Astrocyte of the cerebellum (primary cell): ENCODE measurements at regions not wholly inside any gene's neighbourhood (a gene's known extent, or its start where the extent isn't known, plus 50 kb on each side); places are given as distances from the start of the nearest gene placed in this dataset.

Experiments
- DNase-seq: peaks from one replicate; pipeline ENCODE4 v3.0.0-alpha.2; 2011; ENCODE audit warnings: low read depth
- H3K4me3 ChIP-seq: 2 replicates; pipeline ENCODE4 v1.5.1; 2011; ENCODE audit warnings: mild to moderate bottlenecking, low read depth, low read length, moderate library complexity
- in situ Hi-C: cut with HindIII; loops from 2 replicates; pipeline ENCODE4 v1.10.0; 2017; ENCODE audit warnings: low sequenced_read_pairs
- TF ChIP-seq, protein P1 (sequence below): IDR thresholded peaks from 2 replicates; pipeline ENCODE4 v1.5.1; 2012; ENCODE audit warnings: low read length, low read depth, moderate library complexity, mild to moderate bottlenecking; ENCODE audit errors: missing control alignments

DNA sequence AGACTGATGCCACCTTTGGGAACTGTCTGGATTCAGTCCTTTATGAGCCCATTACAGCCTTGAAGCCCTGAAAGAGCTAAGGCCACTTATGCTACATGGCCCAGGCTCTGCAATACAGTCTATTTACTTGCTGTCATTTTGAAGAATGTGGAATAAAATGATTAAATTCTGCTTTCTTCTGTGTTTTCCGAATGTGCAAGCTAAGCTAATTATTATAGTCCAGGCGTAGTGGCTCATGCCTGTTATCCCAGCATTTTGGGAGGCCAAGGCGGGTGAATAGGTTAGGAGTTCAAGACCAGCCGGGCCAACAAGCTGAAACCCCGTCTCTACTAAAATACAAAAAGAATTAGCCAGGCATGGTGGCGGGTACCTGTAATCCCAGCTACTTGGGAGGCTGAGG, 142.5 kb downstream of the TEX29 start:
- in situ Hi-C loops, result no loop called here
- no peak overlapping the region for H3K4me3 ChIP-seq
- TF ChIP-seq, protein P1, sequence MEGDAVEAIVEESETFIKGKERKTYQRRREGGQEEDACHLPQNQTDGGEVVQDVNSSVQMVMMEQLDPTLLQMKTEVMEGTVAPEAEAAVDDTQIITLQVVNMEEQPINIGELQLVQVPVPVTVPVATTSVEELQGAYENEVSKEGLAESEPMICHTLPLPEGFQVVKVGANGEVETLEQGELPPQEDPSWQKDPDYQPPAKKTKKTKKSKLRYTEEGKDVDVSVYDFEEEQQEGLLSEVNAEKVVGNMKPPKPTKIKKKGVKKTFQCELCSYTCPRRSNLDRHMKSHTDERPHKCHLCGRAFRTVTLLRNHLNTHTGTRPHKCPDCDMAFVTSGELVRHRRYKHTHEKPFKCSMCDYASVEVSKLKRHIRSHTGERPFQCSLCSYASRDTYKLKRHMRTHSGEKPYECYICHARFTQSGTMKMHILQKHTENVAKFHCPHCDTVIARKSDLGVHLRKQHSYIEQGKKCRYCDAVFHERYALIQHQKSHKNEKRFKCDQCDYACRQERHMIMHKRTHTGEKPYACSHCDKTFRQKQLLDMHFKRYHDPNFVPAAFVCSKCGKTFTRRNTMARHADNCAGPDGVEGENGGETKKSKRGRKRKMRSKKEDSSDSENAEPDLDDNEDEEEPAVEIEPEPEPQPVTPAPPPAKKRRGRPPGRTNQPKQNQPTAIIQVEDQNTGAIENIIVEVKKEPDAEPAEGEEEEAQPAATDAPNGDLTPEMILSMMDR, result no peak
- no peak for DNase-seq

DNA sequence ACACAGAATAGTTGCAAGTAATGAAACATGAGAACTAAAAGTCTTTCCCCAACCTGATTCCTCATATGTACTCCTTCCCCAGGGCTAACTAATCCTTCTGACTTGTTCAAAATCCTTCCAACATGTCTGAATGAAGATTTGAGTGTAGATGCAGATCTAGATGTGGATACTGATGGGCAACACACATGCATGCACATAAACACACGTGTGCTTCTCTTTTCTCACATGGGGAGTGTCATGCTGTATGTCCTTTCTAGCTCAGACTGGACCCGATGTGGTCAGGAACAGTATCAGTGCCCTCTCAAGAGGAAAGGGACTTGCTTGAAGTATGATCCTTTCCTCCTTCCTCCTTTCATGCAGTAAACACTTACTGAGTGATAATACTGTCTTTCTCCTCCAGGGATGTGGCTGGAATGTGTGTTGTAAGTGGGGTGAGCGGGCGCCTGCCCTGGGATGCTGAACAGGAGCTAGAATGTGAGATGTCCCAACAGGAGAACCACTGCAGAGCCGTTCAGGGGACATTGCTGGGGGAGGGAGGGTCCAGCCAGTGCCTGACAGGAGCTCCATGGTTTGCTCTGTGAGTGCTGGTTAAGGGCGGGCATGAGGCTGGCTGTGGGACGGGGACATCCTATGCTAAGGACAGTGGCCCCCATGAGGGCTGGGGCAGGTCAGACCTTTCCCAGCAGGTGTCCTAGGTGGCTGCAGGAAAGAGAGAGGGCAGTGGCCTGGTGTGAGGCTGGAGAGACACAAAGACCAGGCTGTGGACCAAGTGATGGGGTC, 146.9 kb downstream of the TEX29 start:
- TF ChIP-seq, protein P1, result no peak
- DNase-seq, result no peak
- in situ Hi-C loops, result no loop called here
- H3K4me3 ChIP-seq, result no peak overlapping the region

DNA sequence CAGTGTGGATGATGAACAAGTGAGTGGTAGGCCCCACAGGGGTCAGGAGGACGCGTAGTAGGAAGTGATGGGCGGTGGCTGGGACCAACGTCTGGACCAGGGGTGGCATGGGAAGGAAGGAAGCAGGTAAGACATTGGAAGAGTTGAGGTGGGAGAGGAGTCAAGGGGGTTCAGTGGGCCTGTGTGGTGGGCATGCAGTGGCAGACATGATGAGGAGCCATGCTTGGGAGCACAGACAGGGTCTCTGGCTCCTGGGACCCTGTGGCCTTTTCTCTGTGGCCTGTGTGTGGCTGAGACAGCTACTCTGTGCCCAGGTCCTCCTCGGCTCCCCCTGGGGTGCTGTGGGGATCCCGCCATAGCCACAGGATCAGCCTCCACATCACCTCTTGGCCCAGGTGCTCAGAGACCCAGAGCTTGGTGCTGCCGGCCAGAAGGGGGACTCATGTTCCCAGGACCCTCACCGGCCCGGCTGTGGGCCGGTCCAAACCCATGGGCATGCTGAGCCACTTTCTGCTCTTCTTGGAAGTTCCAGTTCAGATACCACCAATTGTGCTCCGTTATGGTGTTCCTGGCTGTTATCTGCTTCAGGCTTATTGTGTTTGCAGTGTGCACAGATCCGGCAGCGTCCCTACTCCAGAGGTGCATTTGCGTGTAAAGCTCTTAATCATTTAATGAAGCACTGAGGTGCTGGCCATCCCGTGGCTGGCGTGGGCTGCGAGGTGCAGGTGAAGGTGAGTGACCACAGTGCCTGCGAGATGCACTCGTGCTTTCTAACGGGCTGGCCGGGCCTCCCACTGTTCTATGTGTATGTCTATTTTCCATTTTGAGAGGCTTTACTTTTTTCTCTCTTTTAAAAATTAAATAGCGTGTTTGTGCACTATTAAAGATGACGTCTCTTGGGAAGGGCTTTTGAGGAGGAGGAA, 147.9 kb downstream of the TEX29 start:
- in situ Hi-C loops, result no loop called here
- no peak overlapping the region for H3K4me3 ChIP-seq
- TF ChIP-seq, protein P1, result no peak
- no peak for DNase-seq

DNA sequence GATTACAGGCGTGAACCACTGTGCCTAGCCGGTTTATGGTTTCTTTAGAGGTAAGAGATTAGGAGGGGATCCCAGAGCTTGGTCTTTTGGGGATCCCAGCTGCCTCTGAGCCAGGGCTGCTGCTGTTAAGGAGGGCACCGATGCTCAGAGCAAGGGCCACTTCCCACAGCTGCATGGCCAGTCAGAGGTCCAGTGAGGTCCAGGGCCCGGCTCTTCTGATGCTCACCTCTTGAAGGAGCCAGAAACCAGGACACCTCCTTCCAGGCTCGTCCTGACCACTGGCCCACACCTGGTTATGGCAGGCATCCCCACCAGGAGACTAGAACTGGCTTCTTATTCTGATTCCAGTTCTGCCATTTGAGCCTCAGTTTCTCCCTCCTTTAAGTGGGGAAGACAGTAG, 149.0 kb downstream of the TEX29 start:
- TF ChIP-seq, protein P1, result no peak
- in situ Hi-C loops, result no loop called here
- no peak overlapping the region for H3K4me3 ChIP-seq
- no peak for DNase-seq

DNA sequence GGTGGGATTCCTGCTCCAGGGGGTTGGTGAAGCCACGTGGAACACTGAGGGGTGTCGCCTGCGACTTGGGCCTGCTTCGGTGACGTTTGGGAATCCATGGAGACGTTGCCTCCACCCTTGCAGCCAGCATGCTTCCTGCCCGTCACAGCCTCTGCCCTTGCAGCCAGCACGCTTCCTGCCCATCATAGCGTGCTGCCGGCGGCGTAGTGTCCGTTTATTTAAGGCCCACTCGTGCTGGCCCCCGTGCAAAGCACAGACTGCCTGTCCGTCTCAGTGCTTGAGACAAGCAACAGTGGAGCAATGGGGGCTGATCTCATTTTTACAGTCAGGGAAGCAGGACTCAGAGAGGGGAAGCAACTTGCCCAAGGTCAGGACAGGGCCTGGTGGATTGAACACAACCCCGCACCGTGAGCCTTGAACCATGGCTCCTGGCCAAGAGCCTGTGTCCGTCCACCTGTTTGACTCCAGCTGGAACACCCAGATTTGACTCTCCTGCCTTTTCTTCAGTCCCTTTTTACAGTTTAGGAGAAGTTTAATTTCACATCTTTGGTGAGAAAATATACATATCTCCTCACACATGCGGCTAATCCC, 149.6 kb downstream of the TEX29 start:
- TF ChIP-seq, protein P1, result no peak
- in situ Hi-C loops, result no loop called here

DNA sequence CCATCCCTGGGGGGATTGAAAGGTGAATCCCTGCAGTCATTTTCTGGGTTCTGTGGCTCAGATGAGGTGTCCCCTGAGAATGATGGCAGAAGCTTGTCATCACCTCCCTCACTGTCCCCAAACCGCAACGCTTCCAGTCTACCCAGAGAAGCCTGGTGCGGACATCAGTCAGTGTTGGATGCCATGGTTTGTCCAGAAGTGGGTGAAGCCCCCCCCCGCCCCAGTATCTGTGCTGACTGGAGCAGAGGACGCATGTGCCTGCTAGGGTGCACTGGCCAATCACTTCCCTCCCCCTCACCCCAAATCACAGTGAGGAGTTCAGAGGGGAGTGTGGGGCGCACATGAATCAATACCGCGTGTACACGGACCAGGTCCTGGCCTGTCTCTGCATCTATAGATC, 150.5 kb downstream of the TEX29 start:
- in situ Hi-C loops, result no loop called here
- no peak for DNase-seq

More for the DNA sequence above, 149.6 kb downstream of the TEX29 start:
- no peak for DNase-seq
- H3K4me3 ChIP-seq, result no peak overlapping the region

More for the DNA sequence above, 150.5 kb downstream of the TEX29 start:
- TF ChIP-seq, protein P1, result no peak
- no peak overlapping the region for H3K4me3 ChIP-seq
